Fibroblast of the conjunctiva (primary cell): ENCODE measurements at regions not wholly inside any gene's neighbourhood (a gene's known extent, or its start where the extent isn't known, plus 50 kb on each side); places are given as distances from the start of the nearest gene placed in this dataset.
"Not testable (repeated sequence)": the region's sequence is repeated elsewhere in the genome, so short reads cannot be mapped to it uniquely, and the experiment has no call there.

Source experiments
- DNase-seq: peaks from one replicate; pipeline ENCODE4 v3.0.0-alpha.2; 2010; ENCODE audit warnings: low read depth

DNA sequence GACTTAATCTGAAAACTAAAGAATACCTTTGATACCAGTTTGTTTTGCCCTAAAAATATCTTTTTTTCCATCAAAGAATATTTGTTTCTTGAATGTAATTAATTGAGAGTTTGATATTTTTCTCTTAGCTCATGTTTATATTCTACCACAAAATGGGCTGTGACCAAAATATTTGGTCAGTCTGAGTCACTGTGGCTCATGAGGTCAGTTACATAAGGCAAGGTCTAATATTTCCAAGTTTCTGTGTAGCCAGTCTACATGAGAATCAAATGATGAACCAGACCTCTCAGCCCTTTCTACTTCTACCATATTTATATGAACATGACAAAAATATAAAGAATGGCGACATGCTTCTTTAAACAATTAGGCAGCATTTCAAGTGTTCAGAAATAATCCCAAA lies 83.0 kb upstream of the IVNS1ABP start:
- no peak for DNase-seq

DNA sequence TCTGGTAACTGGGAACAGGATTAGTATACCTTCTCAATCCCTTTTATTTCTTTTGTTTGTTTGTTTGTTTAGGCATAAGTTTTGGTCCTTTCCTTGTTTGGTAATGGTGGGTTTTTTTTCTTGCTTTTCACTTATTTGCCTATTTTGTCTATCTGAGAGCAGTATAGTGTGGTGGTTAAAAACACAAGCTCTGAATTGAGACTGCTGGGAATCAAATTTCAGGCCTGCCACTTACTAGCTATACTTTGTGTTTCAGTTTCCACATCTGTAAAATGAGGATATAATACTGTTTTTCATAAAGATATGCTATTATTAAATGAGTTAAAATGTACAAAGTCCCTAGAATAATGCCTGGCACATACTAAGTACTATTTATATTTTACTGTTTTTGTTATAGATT lies 81.6 kb upstream of the IVNS1ABP start:
- DNase-seq, result no peak

DNA sequence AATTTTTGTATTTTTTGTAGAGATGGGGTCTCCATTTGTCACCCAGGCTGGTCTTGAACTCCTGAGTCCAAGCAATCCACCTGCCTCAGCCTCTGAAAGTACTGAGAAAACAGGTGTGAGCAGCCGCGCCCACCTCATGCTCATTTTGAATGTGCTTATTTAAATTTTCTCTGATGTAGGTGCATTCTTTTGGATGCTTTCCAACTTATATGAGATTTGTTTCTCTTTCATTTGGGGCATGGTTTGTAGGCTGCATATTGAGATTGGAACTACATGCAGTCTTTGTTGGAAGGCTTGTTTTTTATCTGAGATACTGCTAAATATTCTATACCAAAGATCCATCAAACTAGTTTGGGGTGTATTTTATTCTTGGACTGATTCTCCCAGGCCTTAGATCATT lies 81.0 kb upstream of the IVNS1ABP start:
- DNase-seq, result no peak

DNA sequence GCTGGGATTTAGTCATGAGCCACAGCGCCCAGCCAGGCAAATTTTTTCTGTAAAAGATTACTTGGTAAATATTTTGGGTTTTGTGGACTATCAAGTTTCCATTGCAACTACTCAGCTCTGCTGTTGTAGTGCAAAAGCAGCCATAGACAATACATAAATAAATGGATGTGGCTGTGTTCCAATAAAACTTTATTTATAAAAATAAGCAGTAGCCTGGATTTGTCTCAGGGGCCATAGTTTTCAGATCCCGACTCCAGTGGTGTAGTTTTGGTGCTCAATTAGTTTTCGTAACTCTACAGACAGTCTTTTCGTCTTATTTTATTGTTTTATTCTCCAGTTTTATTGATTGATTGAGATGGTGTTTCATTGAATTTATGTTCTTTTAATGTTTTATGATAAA lies 80.1 kb upstream of the IVNS1ABP start:
- no peak for DNase-seq

DNA sequence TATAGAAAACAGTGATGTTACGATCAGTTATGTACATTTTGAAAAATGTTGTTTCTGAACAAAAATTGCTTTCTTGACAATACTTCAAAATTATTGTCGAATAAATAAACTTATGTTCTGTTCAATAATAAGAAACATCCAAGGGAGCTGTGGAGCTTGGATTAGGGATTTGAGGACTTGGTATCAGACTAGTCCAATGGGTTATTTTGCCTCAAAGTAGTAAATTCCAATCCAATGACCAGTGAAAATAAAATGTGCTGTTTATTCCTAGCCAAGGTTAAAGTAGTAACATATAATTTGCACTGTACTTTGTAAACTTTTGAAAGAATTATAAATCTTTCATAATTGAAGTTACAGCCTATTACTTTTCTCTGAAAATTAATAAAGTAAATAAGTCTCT lies 79.1 kb upstream of the IVNS1ABP start:
- no peak for DNase-seq

DNA sequence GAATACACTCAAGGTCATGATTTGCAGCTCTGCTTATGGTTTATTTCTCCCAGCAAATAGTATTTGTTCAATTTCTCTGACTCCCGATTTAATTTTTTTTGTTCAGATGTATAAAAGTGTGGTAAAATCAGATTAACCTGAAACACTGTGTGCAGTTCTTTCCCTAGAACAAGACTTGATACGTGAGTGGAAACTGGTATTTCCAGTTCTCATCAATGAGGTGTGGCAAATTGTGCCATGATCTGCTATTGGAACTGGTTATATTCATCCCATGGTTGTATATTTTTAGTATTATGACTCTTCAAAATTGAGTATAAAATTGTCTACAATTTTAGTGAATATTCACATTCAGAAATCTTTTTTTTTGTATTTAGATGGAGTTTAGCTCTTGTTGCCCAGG lies 76.8 kb upstream of the IVNS1ABP start:
- DNase-seq, result no peak

DNA sequence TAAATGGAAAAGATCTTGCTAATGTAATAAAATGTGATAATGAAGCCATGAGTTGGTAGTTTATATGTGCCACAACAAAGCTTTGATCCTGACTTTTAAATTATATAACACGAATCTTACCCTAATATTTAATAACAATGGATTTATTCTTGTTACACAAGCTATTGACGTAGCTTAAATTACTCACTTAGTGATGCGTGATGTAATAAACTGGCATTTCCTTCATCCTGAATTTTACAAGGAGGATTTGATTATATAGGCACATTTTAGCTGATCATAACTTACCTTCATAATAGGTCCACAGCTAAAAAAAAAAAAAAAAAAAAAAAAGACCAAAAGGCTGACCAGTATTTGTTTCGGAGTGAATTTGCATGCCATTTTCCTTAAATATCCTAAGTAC lies 76.2 kb upstream of the IVNS1ABP start:
- DNase-seq, result no peak

DNA sequence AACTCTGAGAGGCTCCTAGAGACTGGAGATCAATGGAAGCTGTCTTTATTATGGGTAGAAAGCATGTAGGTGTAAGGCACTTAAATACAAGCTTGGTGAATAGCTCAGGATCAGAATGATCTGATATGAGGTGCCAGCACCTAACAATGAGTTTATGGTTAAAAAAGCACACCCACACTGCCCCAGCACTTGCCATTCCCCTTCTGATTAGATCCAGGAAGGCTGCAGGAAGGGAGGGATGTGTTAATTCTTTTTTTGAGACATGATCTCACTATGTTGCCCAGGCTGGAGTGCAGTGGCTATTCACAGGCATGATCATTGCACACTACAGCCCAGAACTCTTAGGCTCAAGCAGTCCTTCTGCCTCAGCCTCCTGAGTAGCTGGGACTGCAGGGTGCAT lies 71.8 kb upstream of the IVNS1ABP start:
- no peak for DNase-seq

DNA sequence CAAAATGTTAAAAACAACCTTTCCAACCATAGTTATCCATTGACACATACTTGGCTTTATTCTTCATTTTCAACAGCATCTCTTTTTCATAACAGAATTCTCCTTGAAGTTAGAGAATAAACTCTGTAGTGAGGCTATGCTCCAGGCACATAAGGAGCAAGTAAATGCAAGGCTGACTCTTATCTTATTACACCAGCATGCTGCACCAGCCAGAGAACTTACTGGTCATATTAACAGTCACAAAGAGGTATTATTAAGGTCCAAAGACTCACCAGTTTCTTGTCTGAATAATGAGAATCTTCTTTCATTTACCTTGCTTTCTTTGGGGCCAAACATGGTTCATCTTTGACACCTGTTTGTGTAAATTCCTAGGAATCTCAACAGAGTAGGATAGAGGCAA lies 71.3 kb upstream of the IVNS1ABP start:
- DNase-seq, result no peak

DNA sequence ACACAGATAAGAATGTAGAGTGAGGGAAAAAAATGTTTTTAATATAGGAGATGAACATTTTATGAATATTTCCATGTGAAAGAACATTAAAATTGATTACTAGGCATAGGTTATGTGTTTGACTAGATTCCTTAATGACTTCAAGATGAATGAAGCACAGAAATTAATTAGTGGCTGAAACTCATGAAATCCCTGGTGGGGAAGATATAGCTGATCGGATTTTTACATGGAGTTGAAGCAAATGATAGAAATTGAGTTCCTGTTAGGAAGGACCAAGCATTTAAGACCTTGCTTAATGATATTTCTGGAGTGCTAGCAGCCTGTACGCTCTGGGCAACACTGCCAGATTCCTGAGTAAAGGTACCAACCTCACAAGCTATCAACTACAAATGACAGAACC lies 68.9 kb upstream of the IVNS1ABP start:
- no peak for DNase-seq

DNA sequence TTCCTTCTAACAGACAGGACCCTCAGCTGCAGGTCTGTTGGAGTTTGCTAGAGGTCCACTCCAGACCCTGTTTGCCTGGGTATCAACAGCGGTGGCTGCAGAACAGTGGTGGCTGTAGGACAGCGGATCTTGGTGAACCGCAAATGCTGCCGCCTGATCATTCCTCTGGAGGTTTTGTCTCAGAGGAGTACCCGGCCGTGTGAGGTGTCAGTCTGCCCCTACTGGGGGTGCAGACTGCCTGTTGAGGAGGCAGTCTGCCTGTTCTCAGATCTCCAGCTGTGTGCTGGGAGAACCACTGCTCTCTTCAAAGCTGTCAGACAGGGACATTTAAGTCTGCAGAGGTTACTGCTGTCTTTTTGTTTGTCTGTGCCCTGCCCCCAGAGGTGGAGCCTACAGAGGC lies 66.8 kb upstream of the IVNS1ABP start:
- not testable (repeated sequence) for DNase-seq

DNA sequence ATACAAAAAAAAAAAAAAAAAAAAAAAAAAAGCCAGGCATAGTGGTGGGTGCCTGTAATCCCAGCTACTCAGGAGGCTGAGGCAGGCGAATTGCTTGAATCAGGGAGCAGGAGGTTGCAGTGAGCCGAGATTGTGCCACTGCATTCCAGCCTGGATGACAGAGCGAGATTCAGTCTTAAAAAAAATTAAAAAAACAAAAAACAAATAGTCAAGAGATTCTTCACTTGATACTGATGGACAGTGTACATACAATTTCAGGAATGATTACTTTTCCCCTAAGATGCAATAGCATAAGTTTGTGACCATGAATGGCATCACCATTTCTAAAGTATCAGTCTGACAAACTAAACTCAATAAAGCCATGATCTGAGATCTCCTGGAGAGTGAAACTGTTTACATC lies 60.8 kb upstream of the IVNS1ABP start:
- no peak for DNase-seq

DNA sequence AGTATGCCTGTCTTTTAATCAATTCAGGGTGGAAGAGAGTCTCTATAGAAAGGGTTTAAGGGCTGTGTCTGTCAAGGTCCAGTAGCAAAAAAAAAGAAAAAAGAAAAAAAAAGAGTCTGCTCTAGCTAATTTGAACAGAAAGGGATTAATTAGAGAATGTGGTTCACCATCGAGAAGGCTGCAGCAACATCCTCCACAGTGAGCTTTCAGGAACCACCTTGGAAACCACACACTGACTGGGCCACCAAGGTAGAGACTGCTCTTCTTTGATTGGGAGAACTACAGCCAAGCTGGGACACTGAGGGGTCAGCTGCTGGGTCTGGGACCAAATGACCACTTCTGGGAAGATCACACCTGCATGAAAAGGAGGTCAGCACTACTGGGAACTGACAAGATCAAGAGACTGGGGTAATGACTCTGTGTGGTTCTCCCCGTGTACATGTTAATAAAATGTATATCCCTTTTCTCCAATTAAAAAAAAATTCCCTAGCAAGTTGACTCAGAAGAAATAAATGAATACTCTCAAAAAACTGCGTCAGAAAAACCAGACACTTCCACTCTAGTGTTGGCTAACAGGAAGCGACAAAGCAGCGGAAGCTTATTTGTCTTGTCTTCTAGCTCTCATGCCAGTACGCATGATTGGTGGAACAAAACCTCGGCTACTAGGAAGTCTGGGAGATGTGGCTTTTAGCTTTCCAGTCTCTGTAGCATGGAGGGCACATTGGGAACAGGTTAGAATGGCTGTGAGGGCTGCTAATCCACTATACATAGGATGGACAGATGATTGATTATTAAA lies 60.0 kb upstream of the IVNS1ABP start:
- no peak for DNase-seq

DNA sequence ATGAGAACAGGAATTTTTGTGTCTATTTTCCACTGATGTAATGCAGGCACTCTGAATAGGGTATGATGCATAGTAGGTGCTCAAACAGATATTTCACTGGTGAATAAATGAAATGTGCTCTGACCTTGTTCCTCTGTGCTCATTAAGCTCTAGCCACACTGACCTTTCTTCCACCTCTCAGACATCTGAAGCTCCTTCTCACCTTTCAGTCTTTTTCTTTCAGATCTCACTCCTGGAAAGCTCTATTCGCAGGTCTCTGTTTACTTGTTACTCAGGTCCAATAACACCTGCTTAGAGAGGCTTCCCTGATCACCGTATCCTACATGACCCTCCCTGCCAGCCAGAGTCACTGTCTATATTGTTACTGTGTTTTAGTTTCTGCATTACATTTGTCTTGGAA lies 59.2 kb upstream of the IVNS1ABP start:
- no peak for DNase-seq

DNA sequence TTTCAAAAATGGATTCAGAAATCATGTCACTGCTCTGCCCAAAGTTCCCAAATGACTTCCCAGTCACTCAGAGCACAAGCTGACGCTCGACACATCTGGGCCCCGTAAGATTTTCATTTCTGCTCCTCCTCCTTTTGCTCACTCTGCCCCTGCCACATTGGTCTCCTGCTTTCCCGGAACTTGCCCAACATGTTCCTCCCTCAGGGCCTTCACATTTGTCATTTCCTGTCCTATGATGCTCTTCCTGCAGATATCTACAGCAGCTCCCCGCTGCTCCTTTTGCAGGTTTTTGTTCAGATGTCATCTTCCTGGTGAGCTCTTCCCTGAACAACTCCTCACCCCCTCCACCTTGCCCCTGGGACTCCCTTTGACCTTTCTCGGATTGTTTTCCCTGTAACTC lies 58.5 kb upstream of the IVNS1ABP start:
- DNase-seq, result no peak

DNA sequence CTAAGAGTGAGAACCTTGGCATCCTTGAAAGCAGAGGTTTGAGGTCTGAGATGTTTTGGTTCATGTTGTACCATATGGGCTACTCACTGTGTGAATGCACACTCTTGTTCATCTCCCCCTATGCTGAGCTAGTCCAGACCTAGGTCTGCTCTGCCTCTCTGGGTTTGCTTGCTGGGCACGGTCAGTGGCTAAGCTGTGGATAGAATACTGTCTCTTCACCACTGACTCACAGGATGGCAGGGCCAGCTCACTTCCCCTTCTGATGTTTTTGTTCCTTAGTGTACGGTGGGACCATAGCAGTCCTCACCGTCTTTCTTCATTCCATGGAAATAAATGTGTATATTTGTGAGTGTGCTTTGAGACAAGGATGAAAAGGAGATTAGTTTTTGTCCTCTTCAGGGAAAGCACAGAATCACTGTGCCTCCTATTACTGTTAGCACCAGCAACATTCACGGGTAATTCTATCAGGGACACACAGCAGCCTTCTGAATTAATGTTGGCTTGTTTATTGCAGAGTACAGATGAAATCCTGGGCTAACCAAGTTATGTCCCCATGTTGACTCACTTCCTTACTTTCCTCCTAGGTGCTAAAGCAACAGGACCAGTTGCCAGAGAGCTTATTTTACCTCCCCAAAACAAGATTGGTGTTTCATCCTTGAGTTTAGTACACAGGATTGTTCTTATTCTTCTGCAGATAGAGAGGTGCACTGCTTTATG lies 56.9 kb upstream of the IVNS1ABP start:
- no peak for DNase-seq

DNA sequence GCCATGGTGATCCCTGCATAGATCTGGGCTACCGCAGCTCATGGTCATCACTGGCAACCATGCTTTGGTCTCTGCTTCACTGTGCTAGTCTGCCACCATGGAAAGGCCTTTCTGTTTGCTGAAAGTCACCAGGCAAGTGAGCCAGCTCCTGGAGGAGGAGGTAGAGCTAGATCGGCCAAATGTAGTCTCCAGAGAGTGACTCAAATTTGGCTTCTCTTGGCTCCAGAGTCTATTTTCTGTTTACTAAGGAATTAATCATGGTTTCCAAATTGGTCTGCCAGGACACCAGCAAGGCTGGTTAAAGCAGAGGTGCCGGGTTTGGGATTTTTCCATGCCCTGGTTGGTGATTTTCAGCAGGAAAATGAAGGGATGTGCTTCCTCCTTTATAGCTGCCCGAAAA lies 52.7 kb upstream of the IVNS1ABP start:
- no peak for DNase-seq

DNA sequence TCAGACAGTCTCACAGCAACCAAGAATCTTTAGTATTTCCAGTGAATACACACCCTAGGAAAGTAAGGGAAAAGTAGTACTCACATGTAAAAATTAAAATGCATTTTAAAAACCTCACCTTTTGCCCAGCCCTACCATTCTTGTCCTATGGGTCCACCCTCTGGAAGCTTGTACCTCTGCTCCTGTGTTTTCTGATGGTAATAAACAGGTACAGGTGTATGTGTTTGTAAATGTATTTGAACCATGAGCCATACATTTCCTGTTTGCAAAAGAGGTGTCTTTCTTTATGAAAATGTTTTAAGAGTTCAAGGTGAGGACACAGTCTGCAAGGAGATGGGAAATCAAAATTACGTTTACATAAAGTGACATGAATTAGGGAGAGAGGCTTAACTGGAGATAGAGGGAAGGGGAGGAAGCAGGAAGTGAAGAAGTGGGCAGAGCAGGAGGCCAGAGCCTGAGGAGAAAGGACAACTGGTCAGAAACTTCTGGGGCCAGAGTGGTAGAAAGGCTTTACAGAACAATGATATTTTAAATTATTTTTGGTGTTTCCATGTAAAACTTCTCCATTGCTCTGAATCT lies 52.0 kb upstream of the IVNS1ABP start:
- no peak for DNase-seq

DNA sequence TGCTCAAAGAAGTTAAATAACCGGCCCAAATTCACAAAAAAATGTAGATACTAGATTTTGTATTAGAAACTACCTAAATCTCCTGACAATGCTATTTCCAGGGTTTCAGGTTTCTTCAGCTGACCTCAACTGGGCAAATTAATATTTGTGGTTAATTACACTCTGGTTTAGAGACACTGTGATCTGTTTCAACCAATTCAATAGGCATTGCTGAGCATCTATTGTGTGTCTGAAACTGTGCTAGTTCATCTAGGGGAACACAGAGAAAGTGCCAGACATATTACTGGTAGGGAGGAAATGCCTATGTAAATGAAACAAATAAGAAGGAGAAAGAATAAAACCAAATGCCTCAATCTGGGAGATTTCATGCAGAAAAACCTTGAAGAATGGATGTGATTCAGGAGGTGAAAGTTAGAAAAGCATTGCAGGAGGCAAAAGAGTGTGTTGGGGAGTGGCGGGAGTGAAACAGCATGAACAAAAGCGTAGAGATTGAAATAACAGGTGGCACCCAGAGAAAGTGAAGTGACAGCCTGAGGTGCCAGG lies 51.3 kb upstream of the IVNS1ABP start:
- no peak for DNase-seq

DNA sequence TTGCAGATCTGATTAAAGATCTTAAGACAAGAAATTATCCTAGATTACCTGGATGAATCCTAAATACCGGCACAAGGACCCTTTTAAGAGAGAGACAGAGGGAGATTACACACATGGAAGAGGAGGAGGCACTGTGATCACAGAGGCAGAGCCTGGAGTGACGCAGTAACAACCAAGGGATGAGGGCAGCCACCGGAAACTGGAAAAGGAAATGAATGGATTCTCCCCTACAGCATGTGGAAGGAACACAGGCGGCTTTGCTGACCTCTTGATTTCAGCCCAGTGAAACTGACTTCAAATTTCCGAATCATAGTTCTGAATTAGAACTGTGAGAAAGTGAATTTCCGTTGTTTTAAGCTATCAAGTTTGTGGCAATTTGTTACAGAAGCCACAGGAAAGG lies 50.2 kb upstream of the IVNS1ABP start:
- no peak for DNase-seq
